GM19023 (cell line): ENCODE measurements at regions not wholly inside any gene's neighbourhood (a gene's known extent, or its start where the extent isn't known, plus 50 kb on each side); places are given as distances from the start of the nearest gene placed in this dataset.
"Not testable (repeated sequence)": the region's sequence is repeated elsewhere in the genome, so short reads cannot be mapped to it uniquely, and the experiment has no call there.

Experiments
- ATAC-seq: cut with Tn5 transposase; IDR thresholded peaks from one replicate; pipeline ENCODE4 v1.9.1; 2021; ENCODE audit warnings: mild to moderate bottlenecking, moderate library complexity; ENCODE audit not compliant: unreplicated experiment

DNA sequence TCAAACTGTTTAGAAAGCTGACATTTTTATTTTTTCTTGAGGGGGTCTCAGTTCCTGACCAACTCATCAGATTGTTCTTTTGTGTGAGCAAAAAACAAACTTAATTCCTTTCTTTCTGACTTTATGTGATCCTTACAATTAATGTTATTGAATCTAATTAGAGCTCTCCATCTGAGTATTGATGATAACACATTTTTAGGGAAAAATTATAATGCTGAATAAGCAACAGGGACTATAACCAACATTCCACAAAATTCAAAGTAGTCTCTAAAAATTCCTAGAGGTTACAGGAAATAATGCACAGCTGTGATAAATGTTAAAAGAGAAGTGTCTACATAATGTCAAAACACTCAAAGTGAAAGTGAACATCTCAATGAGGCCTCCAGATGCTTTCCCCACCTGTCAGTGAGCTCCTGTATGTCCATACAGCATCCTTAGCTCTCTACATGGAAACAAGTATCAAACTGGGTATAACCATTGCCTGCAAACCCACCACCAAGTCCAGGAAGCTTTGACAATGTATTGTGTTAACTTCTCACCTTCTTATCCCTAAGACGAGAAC lies 786.0 kb upstream of the SLC39A10 start:
- ATAC-seq = no peak

DNA sequence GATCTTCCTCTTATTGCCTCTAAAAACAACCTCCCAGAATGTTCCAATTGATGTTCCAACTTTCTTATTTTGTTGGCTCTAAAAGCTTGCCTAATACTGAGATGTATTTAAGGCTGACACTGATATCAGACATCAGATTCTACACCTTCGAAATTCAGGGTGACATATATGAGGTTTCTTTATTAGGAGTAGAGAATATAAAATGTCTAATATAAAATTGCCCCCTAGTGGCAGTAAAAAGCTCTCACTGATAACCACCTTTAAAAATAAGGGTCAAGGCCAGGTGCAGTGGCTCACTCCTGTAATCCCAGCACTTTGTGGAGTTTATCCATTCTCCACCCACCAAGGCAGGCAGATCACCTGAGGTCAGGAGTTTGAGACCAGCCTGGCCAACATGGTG lies 789.7 kb upstream of the SLC39A10 start:
- ATAC-seq = no peak

DNA sequence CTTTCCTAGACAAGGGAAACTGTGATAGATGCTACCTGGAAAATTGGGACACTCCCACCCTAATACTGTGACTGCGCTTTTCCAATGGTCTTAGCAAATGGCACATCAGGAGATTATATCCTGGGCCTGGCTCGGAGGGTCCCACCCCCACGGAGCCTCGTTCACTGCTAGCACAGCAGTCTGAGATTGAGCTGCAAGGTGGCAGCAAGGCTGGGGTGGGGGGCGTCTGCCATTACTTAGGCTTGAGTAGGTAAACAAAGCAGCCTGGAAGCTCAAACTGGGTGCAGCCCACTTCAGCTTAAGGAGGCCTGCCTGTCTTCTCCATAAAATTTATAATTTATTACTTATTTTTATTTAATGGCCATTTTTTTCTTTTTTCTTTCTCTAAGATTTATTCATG lies 802.1 kb upstream of the SLC39A10 start:
- ATAC-seq = no peak

GRCh38 chr2:194842871-194843270 lies 814.2 kb upstream of the SLC39A10 start:
- no peak for ATAC-seq

DNA sequence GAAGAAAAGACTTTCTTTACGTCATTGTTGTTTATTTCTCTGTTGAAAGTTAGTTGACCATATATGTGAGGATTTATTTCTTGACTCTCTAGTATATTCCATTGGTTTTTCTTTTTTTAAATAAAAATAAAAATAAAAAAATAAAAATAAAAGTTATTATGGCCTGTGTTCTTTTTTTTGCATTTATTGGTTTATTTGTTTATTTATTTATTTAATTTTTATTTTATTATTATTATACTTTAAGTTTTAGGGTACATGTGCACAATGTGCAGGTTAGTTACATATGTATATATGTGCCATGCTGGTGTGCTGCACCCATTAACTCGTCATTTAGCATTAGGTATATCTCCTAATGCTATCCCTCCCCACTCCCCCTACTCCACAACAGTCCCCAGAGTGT lies 822.7 kb upstream of the SLC39A10 start:
- not testable (repeated sequence) for ATAC-seq

- ATAC-seq = no peak
Observed at GRCh38 chr2:194826241-194826640, 830.8 kb upstream of the SLC39A10 start.

DNA sequence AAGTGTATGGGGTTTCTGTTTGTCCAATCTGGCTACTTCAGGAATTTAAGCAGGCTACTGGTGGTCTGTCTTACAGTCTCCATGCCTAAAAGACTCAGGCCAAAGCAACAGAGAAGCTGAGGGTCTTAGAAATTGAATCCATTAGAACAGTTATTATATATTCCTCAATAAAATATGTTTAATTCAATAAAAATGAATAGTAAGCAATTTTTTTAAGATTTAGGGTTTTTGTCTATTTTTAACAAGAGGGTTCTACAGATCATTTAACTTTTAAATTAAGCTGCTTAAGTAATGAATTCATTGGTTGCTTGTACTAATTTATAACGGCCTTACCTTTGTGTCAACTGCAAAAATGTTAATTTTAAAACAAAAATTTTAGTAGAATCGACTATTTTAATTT lies 832.6 kb upstream of the SLC39A10 start:
- ATAC-seq = no peak

- ATAC-seq = no peak
Observed at GRCh38 chr2:194822657-194823056, 834.4 kb upstream of the SLC39A10 start.

- ATAC-seq = no peak
Observed at GRCh38 chr2:194822097-194822496, 834.9 kb upstream of the SLC39A10 start.

- no peak for ATAC-seq
Observed at GRCh38 chr2:194819367-194819766, 837.7 kb upstream of the SLC39A10 start.

GRCh38 chr2:194815475-194815874 lies 841.6 kb upstream of the SLC39A10 start:
- ATAC-seq = no peak

DNA sequence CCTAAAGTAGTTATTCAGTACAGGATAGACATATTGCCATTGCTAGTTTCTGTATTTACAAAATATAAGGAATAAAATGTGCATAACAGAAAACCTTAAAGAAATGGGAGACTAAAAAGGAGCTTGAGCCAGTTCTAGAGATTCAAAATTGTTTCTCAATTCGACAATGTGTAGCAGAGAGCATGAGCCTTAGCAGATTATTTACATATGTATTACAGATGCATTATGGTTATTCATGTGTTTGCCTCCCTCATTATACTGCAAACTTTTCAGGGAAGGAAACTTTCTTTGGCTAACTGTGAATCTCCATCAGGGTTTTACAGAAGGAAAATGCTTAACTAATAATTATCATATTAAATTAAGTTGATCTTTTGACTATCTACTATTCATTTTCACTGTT lies 854.4 kb upstream of the SLC39A10 start:
- ATAC-seq = no peak

GRCh38 chr2:194787071-194787470 lies 870.0 kb upstream of the SLC39A10 start:
- ATAC-seq = not testable (repeated sequence)

- ATAC-seq = not testable (repeated sequence)
Observed at GRCh38 chr2:194771394-194771793, 885.6 kb upstream of the SLC39A10 start.

DNA sequence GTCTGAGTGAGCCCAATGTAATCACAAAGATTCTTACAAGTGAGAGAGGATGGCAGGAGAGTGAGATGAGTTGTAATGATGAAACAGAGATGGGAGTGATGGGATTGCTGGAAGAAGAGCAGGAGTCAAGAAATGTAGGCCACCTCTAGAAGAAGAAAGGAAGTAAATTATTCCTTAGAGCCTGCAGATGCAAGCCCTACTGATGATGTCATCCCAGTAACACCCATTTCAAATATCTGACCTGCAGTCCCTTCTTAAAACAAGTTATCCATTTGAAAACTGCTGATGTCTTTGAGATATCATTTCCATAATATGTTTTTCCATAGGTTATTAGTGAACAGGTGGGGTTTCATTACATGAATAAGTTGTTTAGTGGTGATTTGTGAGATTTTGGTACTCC lies 888.0 kb upstream of the SLC39A10 start:
- ATAC-seq = no peak

DNA sequence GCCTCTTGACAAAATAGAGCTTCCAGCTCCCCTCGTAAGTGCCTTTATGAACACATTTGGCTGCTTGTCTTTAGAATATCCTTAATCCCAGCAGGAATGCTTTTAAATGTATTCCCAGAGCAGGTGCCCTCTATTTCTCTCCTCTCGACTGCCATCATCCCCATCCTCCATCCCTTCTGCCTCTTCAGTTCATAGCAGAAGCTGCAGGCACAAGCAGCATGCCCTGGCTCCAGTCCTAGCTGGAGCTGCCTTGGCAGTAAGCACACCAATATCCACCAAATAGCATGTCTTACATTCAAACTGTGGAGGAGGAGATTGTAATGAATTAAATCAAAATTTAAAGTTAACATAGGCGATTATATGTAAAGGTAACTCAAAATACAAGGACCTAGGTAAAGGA lies 891.3 kb upstream of the SLC39A10 start:
- no peak for ATAC-seq

DNA sequence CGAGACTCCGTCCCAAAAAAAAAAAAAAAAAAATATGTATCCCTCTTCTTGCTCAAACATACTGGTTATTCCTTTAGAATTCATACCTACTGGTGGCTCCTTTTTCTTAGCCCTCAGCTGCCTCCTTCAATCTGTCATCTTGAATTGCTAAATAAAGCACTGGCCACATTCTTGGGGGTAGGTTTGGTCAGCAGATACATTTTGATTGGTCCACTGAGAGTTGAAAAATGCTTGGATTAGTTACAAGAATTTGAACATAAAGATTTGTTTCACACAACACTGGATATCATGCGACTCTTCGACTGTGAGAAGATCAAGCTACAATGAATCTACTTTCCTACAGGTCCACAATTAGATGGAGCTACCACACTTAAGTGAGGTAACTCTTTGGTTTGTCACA lies 906.1 kb upstream of the SLC39A10 start:
- no peak for ATAC-seq

- ATAC-seq = no peak
Observed at GRCh38 chr2:194745557-194746146, 911.4 kb upstream of the SLC39A10 start.

- ATAC-seq = no peak
Observed at GRCh38 chr2:194742706-194743105, 914.3 kb upstream of the SLC39A10 start.

DNA sequence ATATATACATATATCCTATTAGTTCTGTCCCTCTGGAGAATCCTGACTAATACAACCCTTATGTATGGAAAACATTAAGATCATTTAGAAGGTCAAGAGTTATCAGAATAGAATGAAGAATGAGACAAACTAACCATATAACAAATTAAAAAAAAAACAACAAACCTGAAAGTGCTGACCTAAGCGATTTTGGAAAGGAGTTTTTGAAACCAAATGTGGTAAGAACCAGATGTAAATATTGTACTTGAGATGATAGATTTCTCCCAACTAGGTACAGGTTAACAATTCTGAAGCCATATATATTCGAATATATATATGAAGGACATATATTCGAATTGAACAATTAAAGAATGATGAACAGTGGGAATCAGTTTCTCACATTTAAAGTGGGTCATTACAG lies 917.8 kb upstream of the SLC39A10 start:
- no peak for ATAC-seq

GRCh38 chr2:194735837-194736542 lies 921.0 kb upstream of the SLC39A10 start:
- ATAC-seq = no peak

DNA sequence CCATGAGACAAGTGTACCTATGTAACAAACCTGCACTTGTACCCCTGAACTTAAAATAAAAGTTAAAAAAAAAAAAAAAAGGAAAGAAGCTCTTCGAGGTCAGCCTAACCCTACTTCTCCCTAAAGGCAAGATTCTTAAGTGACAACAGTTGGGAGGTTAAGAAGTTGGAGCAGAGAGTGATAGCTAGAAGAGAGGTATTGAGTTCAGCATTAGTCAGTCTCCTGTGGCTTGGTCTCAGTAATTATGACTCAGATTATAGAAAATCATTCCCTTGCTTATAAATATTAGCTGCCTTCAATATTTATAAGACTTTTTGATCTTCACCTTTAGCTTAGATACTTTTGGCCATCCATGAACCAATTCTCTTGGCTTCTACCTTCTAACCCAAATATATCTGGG lies 926.8 kb upstream of the SLC39A10 start:
- ATAC-seq = no peak

- no peak for ATAC-seq
Observed at GRCh38 chr2:194725169-194725568, 931.9 kb upstream of the SLC39A10 start.
